Neural cell (in vitro differentiated cells): ENCODE measurements at regions not wholly inside any gene's neighbourhood (a gene's known extent, or its start where the extent isn't known, plus 50 kb on each side); places are given as distances from the start of the nearest gene placed in this dataset.

Experiments
- H2AFZ ChIP-seq: fragments of 200-600, 300-800 bp; sonication (generic), shearing (Covaris generic); 2 replicates; pipeline ENCODE4 v1.6.0; 2014; ENCODE audit warnings: low read depth, mild to moderate bottlenecking, antibody characterized with exemption, low read length, moderate library complexity
- H3F3A ChIP-seq: fragments of 200-600 bp; shearing (Covaris generic); 2 replicates; pipeline ENCODE4 v1.6.1; 2016; ENCODE audit warnings: mild to moderate bottlenecking, moderate library complexity, mixed read lengths, antibody characterized with exemption, low read length; ENCODE audit not compliant: insufficient read depth, poor library complexity, severe bottlenecking
- H3K27ac ChIP-seq: fragments of 200-600, 300-800 bp; sonication (generic), shearing (Covaris generic); 2 replicates; pipeline ENCODE4 v1.5.1; 2014; ENCODE audit warnings: mild to moderate bottlenecking, low read length, moderate library complexity
- H3K27me3 ChIP-seq: fragments of 300-800, 200-600 bp; sonication (generic), shearing (Covaris generic); 2 replicates; pipeline ENCODE4 v1.6.0; 2014; ENCODE audit warnings: mild to moderate bottlenecking, low read depth, low read length, moderate library complexity; ENCODE audit not compliant: insufficient read depth
- H3K36me3 ChIP-seq: fragments of 300-800, 200-600 bp; sonication (generic), shearing (Covaris generic); 2 replicates; pipeline ENCODE4 v1.5.1; 2014; ENCODE audit warnings: mild to moderate bottlenecking, antibody characterized with exemption, low read length, moderate library complexity; ENCODE audit not compliant: insufficient read depth
- H3K4me2 ChIP-seq: fragments of 300-800, 200-600 bp; sonication (generic), shearing (Covaris generic); 2 replicates; pipeline ENCODE4 v1.6.0; 2014; ENCODE audit warnings: mild to moderate bottlenecking, low read length
- H3K4me3 ChIP-seq: fragments of 300-800, 200-600 bp; sonication (generic), shearing (Covaris generic); 2 replicates; pipeline ENCODE4 v1.5.1; 2014; ENCODE audit warnings: mild to moderate bottlenecking, low read length, moderate library complexity
- H3K79me2 ChIP-seq: fragments of 200-600 bp; shearing (Covaris generic); replicated peaks from 2 replicates; pipeline ENCODE4 v1.6.0; 2014; ENCODE audit warnings: mild to moderate bottlenecking, low read length, moderate library complexity; ENCODE audit not compliant: insufficient read depth
- H3K9ac ChIP-seq: fragments of 300-800, 200-600 bp; sonication (generic), shearing (Covaris generic); 2 replicates; pipeline ENCODE4 v1.6.1; 2016; ENCODE audit warnings: mild to moderate bottlenecking, low read length, mixed read lengths
- H3K9me2 ChIP-seq: fragments of 200-600 bp; shearing (Covaris generic); 2 replicates; pipeline ENCODE4 v1.6.1; 2016; ENCODE audit warnings: mild to moderate bottlenecking, low read length, mixed read lengths; ENCODE audit not compliant: insufficient read depth
- H3K9me3 ChIP-seq: fragments of 200-600, 300-800 bp; sonication (generic), shearing (Covaris generic); 2 replicates; pipeline ENCODE4 v1.6.1; 2016; ENCODE audit warnings: mild to moderate bottlenecking, mixed run types, low read length, moderate library complexity, mixed read lengths
- H4K20me1 ChIP-seq: fragments of 200-600 bp; shearing (Covaris generic); 2 replicates; pipeline ENCODE4 v1.6.1; 2016; ENCODE audit warnings: mild to moderate bottlenecking, mixed run types; ENCODE audit not compliant: insufficient read depth
- CTCF ChIP-seq: fragments of 450-650 bp; IDR thresholded peaks from 2 replicates; pipeline ENCODE4 v1.5.1; 2014; ENCODE audit warnings: antibody characterized with exemption, mild to moderate bottlenecking, moderate library complexity; ENCODE audit not compliant: poor library complexity, severe bottlenecking
- EP300 ChIP-seq: fragments of 450-650 bp; conservative IDR thresholded peaks from 2 replicates; pipeline ENCODE4 v1.6.1; 2014; ENCODE audit warnings: antibody characterized with exemption, mild to moderate bottlenecking, moderate library complexity; ENCODE audit not compliant: poor library complexity, severe bottlenecking
- EZH2 ChIP-seq: fragments of 200-600, 300-800 bp; shearing (Covaris generic), sonication (generic); IDR thresholded peaks from 2 replicates; pipeline ENCODE4 v1.6.1; 2014; ENCODE audit warnings: antibody characterized with exemption, low read length, borderline replicate concordance, mild to moderate bottlenecking; ENCODE audit not compliant: insufficient read depth, poor library complexity, severe bottlenecking
- MXI1 ChIP-seq: fragments of 450-650 bp; conservative IDR thresholded peaks from 2 replicates; pipeline ENCODE4 v1.6.1; 2014; ENCODE audit warnings: antibody characterized with exemption, mild to moderate bottlenecking; ENCODE audit not compliant: poor library complexity, severe bottlenecking
- POLR2AphosphoS5 ChIP-seq: IDR thresholded peaks from 2 replicates; pipeline ENCODE4 v1.6.1; 2012
- RAD21 ChIP-seq: fragments of 450-650 bp; conservative IDR thresholded peaks from 2 replicates; pipeline ENCODE4 v1.6.1; 2014; ENCODE audit warnings: antibody characterized with exemption, mild to moderate bottlenecking, moderate library complexity
- REST ChIP-seq: IDR thresholded peaks from 2 replicates; pipeline ENCODE4 v1.6.1; 2012; ENCODE audit warnings: borderline replicate concordance
- SMC3 ChIP-seq: fragments of 450-650 bp; conservative IDR thresholded peaks from 2 replicates; pipeline ENCODE4 v1.6.1; 2014; ENCODE audit warnings: antibody characterized with exemption, mild to moderate bottlenecking, moderate library complexity; ENCODE audit not compliant: poor library complexity
- TAF1 ChIP-seq: IDR thresholded peaks from 2 replicates; pipeline ENCODE4 v1.6.1; 2012; ENCODE audit warnings: low read depth

GRCh38 chr20:58116505-58116904 lies 111.9 kb downstream of the ANKRD60 start:
- H3K4me3 ChIP-seq: no peak overlapping the region
- no peak overlapping the region for H3K27ac ChIP-seq
- TF ChIP-seq MXI1 (no peak), REST (no peak), EP300 (no peak), TAF1 (no peak), EZH2 (no peak), RAD21 (no peak), POLR2AphosphoS5 (no peak), SMC3 (no peak), CTCF (no peak)
- no peak overlapping the region for H3K9ac ChIP-seq
- no peaks in the 10 kb centered on the region for H3F3A ChIP-seq
- no peak overlapping the region for H2AFZ ChIP-seq
- no peaks in the 10 kb centered on the region for H4K20me1 ChIP-seq
- H3K27me3 ChIP-seq: no peaks in the 10 kb centered on the region
- H3K79me2 ChIP-seq: no peaks in the 10 kb centered on the region
- H3K9me3 ChIP-seq: no peaks in the 10 kb centered on the region
- H3K36me3 ChIP-seq: no peaks in the 10 kb centered on the region
- no peak overlapping the region for H3K4me2 ChIP-seq
- H3K9me2 ChIP-seq: no peaks in the 10 kb centered on the region

- Histone ChIP-seq H3K9ac (no peak overlapping the region), H3K27ac (no peak overlapping the region), H3K79me2 (no peaks in the 10 kb centered on the region), H4K20me1 (no peaks in the 10 kb centered on the region), H3F3A (no peaks in the 10 kb centered on the region), H3K4me3 (no peak overlapping the region), H3K9me3 (no peaks in the 10 kb centered on the region), H3K4me2 (no peak overlapping the region), H3K36me3 (no peaks in the 10 kb centered on the region), H3K27me3 (no peaks in the 10 kb centered on the region), H2AFZ (no peak overlapping the region), H3K9me2 (no peaks in the 10 kb centered on the region)
- no peak for TF ChIP-seq EP300
- TF ChIP-seq RAD21: no peak
- no peak for TF ChIP-seq EZH2
- TF ChIP-seq TAF1: no peak
- no peak for TF ChIP-seq CTCF
- no peak for TF ChIP-seq SMC3
- TF ChIP-seq POLR2AphosphoS5: no peak
- TF ChIP-seq MXI1: no peak
- no peak for TF ChIP-seq REST
Measured at GRCh38 chr20:58113716-58114115, 114.7 kb downstream of the ANKRD60 start.
